HG03280 (cell line): ENCODE measurements at regions not wholly inside any gene's neighbourhood (a gene's known extent, or its start where the extent isn't known, plus 50 kb on each side); places are given as distances from the start of the nearest gene placed in this dataset.
"Not testable (repeated sequence)": the region's sequence is repeated elsewhere in the genome, so short reads cannot be mapped to it uniquely, and the experiment has no call there.

ENCODE experiments used
- ATAC-seq: cut with Tn5 transposase; IDR thresholded peaks from one replicate; pipeline ENCODE4 v1.9.1; 2021; ENCODE audit warnings: mild to moderate bottlenecking, moderate library complexity; ENCODE audit not compliant: unreplicated experiment

- ATAC-seq = no peak
These were observed 148.4 kb upstream of the CLINT1 start for GRCh38 chr5:158007336-158007735.

GRCh38 chr5:157999696-158000095 is 140.8 kb upstream of the CLINT1 start:
- no peak for ATAC-seq

GRCh38 chr5:157997991-157998504 is 139.1 kb upstream of the CLINT1 start:
- ATAC-seq = no peak

- peak; percentile 88 for ATAC-seq
These were observed 136.1 kb upstream of the CLINT1 start for GRCh38 chr5:157994906-157995519.

- ATAC-seq = no peak
These were observed 135.2 kb upstream of the CLINT1 start for GRCh38 chr5:157993986-157994691.

- ATAC-seq = no peak
These were observed 134.3 kb upstream of the CLINT1 start for GRCh38 chr5:157993201-157993600.

GRCh38 chr5:157990583-157991181 is 131.7 kb upstream of the CLINT1 start:
- no peak for ATAC-seq

GRCh38 chr5:157989296-157989695 is 130.4 kb upstream of the CLINT1 start:
- no peak for ATAC-seq

GRCh38 chr5:157987259-157987658 is 128.3 kb upstream of the CLINT1 start:
- ATAC-seq = no peak

- ATAC-seq = no peak
These were observed 127.6 kb upstream of the CLINT1 start for GRCh38 chr5:157986431-157986990.

GRCh38 chr5:157984611-157985010 is 125.7 kb upstream of the CLINT1 start:
- ATAC-seq = no peak

GRCh38 chr5:157983906-157984551 is 125.1 kb upstream of the CLINT1 start:
- ATAC-seq = no peak

GRCh38 chr5:157978061-157978460 is 119.1 kb upstream of the CLINT1 start:
- ATAC-seq = no peak

- no peak for ATAC-seq
These were observed 117.5 kb upstream of the CLINT1 start for GRCh38 chr5:157976429-157976828.

- no peak for ATAC-seq
These were observed 113.6 kb upstream of the CLINT1 start for GRCh38 chr5:157972579-157972978.

GRCh38 chr5:157971571-157972216 is 112.7 kb upstream of the CLINT1 start:
- no peak for ATAC-seq

- not testable (repeated sequence) for ATAC-seq
These were observed 109.6 kb upstream of the CLINT1 start for GRCh38 chr5:157968570-157968969.

GRCh38 chr5:157965989-157966388 is 107.0 kb upstream of the CLINT1 start:
- no peak for ATAC-seq

- no peak for ATAC-seq
These were observed 106.2 kb upstream of the CLINT1 start for GRCh38 chr5:157965040-157965678.

GRCh38 chr5:157963761-157964160 is 104.8 kb upstream of the CLINT1 start:
- no peak for ATAC-seq
